ENCODE measurements at regions not wholly inside any gene's neighbourhood (a gene's known extent, or its start where the extent isn't known, plus 50 kb on each side); places are given as distances from the start of the nearest gene placed in this dataset.

DNA sequence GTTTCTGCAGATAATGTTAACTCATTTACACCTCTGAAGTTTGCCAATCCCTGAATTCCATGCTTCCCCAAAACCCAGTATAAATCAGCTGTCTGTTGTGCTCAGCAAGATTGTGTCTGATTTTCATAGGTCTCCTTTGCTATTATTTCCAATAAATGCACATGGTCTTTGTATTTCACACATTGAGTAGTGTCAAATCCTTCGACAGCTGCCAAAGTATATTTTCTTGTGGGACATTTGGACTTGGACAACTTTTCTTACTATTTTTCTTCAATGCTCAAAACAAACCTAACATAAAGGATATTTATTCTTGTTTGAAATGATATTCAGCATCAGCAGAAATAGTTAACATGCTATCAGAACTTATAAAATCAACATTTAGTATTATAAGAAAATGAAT is 406.1 kb upstream of the OR4E1 start:
- RAD21 ChIA-PET (ENCODE audit: unreplicated experiment), result no interaction called here
- no peak overlapping the region for H3K4me3 ChIP-seq
- H3K9me3 ChIP-seq (replicated peaks; ENCODE audit: control insufficient read depth, insufficient read depth, low read length), result no peaks in the 10 kb centered on the region
- CTCF ChIA-PET, result no interaction called here
- H3K4me1 ChIP-seq (ENCODE audit: control insufficient read depth, insufficient read depth, low read length), result no peaks in the 10 kb centered on the region
- H4K20me1 ChIP-seq (ENCODE audit: control insufficient read depth, insufficient read depth), result no peaks in the 10 kb centered on the region
- DNase-seq (ENCODE audit: low read depth, low spot score), result no peak
- H3K27ac ChIP-seq (ENCODE audit: control insufficient read depth, insufficient read depth), result no peak overlapping the region
- H3K36me3 ChIP-seq (ENCODE audit: control insufficient read depth in 2 of 2, insufficient read depth in 2 of 2, low read length in 1 of 2), result no peaks in the 10 kb centered on the region
- no peaks in the 10 kb centered on the region for H3K27me3 ChIP-seq (replicated peaks in 1 of 2; ENCODE audit: control insufficient read depth in 2 of 2, insufficient read depth in 2 of 2, low read length in 1 of 2)
- SMC1A ChIA-PET (ENCODE audit: uncharacterized antibody, unreplicated experiment), result no interaction called here
- no peak overlapping the region for H2AFZ ChIP-seq (ENCODE audit: control insufficient read depth, low read depth, low read length)
- H3K79me2 ChIP-seq (ENCODE audit: control insufficient read depth, insufficient read depth, low read length), result no peaks in the 10 kb centered on the region
- no peak overlapping the region for H3K4me2 ChIP-seq (ENCODE audit: control insufficient read depth, insufficient read depth)
- no peak for FAIRE-seq
- BruUV-seq (replicated peaks), result no TSS peak
- H3K9ac ChIP-seq (ENCODE audit: control insufficient read depth, insufficient read depth, low read length), result no peak overlapping the region
- no peak for ATAC-seq
- 0% methylated on average over 1 of the region's 1 CpG for WGBS (ENCODE audit: insufficient coverage, insufficient replicate concordance, low lambda C conversion rate, missing lambda C conversion rate)
- POLR2A ChIA-PET, result no interaction called here
- in situ Hi-C loops (cut with MboI) (no loop called here), intact Hi-C loops (cut with micrococcal nuclease; ENCODE audit: unreplicated experiment) (no loop called here)
- TF ChIP-seq, protein P1, sequence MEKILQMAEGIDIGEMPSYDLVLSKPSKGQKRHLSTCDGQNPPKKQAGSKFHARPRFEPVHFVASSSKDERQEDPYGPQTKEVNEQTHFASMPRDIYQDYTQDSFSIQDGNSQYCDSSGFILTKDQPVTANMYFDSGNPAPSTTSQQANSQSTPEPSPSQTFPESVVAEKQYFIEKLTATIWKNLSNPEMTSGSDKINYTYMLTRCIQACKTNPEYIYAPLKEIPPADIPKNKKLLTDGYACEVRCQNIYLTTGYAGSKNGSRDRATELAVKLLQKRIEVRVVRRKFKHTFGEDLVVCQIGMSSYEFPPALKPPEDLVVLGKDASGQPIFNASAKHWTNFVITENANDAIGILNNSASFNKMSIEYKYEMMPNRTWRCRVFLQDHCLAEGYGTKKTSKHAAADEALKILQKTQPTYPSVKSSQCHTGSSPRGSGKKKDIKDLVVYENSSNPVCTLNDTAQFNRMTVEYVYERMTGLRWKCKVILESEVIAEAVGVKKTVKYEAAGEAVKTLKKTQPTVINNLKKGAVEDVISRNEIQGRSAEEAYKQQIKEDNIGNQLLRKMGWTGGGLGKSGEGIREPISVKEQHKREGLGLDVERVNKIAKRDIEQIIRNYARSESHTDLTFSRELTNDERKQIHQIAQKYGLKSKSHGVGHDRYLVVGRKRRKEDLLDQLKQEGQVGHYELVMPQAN (conservative IDR thresholded peaks at IDR 0.05), result no peak
- no peak for TF ChIP-seq ZNF24 (IDR thresholded peaks at IDR 0.05)
- TF ChIP-seq NFXL1 (IDR thresholded peaks at IDR 0.05; ENCODE audit: borderline replicate concordance), result no peak
- no peak for TF ChIP-seq TCF12 (IDR thresholded peaks at IDR 0.05; ENCODE audit: low read depth, low read length)
- no peak for TF ChIP-seq CHD1 (IDR thresholded peaks at IDR 0.05; ENCODE audit: low read depth, low read length)
- TF ChIP-seq, protein P2, sequence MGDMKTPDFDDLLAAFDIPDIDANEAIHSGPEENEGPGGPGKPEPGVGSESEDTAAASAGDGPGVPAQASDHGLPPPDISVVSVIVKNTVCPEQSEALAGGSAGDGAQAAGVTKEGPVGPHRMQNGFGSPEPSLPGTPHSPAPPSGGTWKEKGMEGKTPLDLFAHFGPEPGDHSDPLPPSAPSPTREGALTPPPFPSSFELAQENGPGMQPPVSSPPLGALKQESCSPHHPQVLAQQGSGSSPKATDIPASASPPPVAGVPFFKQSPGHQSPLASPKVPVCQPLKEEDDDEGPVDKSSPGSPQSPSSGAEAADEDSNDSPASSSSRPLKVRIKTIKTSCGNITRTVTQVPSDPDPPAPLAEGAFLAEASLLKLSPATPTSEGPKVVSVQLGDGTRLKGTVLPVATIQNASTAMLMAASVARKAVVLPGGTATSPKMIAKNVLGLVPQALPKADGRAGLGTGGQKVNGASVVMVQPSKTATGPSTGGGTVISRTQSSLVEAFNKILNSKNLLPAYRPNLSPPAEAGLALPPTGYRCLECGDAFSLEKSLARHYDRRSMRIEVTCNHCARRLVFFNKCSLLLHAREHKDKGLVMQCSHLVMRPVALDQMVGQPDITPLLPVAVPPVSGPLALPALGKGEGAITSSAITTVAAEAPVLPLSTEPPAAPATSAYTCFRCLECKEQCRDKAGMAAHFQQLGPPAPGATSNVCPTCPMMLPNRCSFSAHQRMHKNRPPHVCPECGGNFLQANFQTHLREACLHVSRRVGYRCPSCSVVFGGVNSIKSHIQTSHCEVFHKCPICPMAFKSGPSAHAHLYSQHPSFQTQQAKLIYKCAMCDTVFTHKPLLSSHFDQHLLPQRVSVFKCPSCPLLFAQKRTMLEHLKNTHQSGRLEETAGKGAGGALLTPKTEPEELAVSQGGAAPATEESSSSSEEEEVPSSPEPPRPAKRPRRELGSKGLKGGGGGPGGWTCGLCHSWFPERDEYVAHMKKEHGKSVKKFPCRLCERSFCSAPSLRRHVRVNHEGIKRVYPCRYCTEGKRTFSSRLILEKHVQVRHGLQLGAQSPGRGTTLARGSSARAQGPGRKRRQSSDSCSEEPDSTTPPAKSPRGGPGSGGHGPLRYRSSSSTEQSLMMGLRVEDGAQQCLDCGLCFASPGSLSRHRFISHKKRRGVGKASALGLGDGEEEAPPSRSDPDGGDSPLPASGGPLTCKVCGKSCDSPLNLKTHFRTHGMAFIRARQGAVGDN (IDR thresholded peaks at IDR 0.05), result no peak
- TF ChIP-seq ZNF274 (IDR thresholded peaks at IDR 0.05; ENCODE audit: insufficient read depth, insufficient read length), result no peak
- no peak for TF ChIP-seq JUNB (IDR thresholded peaks at IDR 0.05)
- TF ChIP-seq, protein P3, sequence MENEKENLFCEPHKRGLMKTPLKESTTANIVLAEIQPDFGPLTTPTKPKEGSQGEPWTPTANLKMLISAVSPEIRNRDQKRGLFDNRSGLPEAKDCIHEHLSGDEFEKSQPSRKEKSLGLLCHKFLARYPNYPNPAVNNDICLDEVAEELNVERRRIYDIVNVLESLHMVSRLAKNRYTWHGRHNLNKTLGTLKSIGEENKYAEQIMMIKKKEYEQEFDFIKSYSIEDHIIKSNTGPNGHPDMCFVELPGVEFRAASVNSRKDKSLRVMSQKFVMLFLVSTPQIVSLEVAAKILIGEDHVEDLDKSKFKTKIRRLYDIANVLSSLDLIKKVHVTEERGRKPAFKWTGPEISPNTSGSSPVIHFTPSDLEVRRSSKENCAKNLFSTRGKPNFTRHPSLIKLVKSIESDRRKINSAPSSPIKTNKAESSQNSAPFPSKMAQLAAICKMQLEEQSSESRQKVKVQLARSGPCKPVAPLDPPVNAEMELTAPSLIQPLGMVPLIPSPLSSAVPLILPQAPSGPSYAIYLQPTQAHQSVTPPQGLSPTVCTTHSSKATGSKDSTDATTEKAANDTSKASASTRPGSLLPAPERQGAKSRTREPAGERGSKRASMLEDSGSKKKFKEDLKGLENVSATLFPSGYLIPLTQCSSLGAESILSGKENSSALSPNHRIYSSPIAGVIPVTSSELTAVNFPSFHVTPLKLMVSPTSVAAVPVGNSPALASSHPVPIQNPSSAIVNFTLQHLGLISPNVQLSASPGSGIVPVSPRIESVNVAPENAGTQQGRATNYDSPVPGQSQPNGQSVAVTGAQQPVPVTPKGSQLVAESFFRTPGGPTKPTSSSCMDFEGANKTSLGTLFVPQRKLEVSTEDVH (IDR thresholded peaks at IDR 0.05; ENCODE audit: low read depth, partially characterized antibody), result no peak
- TF ChIP-seq TARDBP (IDR thresholded peaks at IDR 0.05; ENCODE audit: borderline replicate concordance), result no peak
- no peak for TF ChIP-seq CBX5 (IDR thresholded peaks at IDR 0.05; ENCODE audit: low read depth)
- no peak for TF ChIP-seq SREBF2 (IDR thresholded peaks at IDR 0.05; ENCODE audit: low read length)
- no peak for TF ChIP-seq NFYB (IDR thresholded peaks at IDR 0.05; ENCODE audit: insufficient read depth, low read depth, low read length)
- TF ChIP-seq, protein P4, sequence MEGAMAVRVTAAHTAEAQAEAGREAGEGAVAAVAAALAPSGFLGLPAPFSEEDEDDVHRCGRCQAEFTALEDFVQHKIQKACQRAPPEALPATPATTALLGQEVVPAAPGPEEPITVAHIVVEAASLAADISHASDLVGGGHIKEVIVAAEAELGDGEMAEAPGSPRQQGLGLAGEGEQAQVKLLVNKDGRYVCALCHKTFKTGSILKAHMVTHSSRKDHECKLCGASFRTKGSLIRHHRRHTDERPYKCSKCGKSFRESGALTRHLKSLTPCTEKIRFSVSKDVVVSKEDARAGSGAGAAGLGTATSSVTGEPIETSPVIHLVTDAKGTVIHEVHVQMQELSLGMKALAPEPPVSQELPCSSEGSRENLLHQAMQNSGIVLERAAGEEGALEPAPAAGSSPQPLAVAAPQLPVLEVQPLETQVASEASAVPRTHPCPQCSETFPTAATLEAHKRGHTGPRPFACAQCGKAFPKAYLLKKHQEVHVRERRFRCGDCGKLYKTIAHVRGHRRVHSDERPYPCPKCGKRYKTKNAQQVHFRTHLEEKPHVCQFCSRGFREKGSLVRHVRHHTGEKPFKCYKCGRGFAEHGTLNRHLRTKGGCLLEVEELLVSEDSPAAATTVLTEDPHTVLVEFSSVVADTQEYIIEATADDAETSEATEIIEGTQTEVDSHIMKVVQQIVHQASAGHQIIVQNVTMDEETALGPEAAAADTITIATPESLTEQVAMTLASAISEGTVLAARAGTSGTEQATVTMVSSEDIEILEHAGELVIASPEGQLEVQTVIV (IDR thresholded peaks at IDR 0.05; ENCODE audit: borderline replicate concordance, partially characterized antibody), result no peak
